Coronary artery (tissue), 2 donors: ENCODE measurements at regions not wholly inside any gene's neighbourhood (a gene's known extent, or its start where the extent isn't known, plus 50 kb on each side); places are given as distances from the start of the nearest gene placed in this dataset.

Experiments
- DNase-seq: peaks from one replicate; pipeline ENCODE4 v3.0.0-alpha.2; 2017; ENCODE audit warnings: low spot score
- H3K27ac ChIP-seq, 2 donors: fragments of 200-600 bp; sonication (generic); one replicate each; pipeline ENCODE4 v1.5.1; 2016 to 2019
- H3K4me3 ChIP-seq: fragments of 200-600 bp; sonication (generic); 2 replicates; pipeline ENCODE4 v1.5.1; 2016; ENCODE audit warnings: mild to moderate bottlenecking, moderate library complexity
- TF ChIP-seq, protein P1 (sequence below): fragments of 200-600 bp; sonication (generic); IDR thresholded peaks from one replicate; pipeline ENCODE4 v1.5.1; 2019; ENCODE audit warnings: antibody characterized with exemption

DNA sequence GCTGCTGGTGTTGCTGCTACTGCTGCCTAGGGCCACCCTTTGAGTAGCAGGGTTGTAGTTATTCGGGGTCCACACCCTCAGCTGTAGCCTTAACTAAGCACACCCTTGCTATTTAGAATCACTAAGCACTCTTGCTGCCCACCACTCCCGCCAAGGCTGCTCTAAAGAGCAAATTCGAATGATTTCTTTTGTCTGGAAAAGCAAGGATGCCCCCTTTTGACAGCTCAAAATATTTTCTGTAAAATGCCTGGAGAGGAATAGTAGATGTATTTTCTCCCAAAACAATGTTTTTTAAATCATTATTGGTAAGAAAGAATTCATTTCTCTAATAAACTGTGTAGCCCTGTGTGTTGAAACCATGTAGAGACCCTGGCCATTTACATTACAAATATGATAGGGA lies 80.8 kb upstream of the PAPOLG start:
- DNase-seq: no peak
- H3K27ac ChIP-seq: no peak overlapping the region
- H3K4me3 ChIP-seq: no peak overlapping the region
- TF ChIP-seq, protein P1, sequence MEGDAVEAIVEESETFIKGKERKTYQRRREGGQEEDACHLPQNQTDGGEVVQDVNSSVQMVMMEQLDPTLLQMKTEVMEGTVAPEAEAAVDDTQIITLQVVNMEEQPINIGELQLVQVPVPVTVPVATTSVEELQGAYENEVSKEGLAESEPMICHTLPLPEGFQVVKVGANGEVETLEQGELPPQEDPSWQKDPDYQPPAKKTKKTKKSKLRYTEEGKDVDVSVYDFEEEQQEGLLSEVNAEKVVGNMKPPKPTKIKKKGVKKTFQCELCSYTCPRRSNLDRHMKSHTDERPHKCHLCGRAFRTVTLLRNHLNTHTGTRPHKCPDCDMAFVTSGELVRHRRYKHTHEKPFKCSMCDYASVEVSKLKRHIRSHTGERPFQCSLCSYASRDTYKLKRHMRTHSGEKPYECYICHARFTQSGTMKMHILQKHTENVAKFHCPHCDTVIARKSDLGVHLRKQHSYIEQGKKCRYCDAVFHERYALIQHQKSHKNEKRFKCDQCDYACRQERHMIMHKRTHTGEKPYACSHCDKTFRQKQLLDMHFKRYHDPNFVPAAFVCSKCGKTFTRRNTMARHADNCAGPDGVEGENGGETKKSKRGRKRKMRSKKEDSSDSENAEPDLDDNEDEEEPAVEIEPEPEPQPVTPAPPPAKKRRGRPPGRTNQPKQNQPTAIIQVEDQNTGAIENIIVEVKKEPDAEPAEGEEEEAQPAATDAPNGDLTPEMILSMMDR: no peak

DNA sequence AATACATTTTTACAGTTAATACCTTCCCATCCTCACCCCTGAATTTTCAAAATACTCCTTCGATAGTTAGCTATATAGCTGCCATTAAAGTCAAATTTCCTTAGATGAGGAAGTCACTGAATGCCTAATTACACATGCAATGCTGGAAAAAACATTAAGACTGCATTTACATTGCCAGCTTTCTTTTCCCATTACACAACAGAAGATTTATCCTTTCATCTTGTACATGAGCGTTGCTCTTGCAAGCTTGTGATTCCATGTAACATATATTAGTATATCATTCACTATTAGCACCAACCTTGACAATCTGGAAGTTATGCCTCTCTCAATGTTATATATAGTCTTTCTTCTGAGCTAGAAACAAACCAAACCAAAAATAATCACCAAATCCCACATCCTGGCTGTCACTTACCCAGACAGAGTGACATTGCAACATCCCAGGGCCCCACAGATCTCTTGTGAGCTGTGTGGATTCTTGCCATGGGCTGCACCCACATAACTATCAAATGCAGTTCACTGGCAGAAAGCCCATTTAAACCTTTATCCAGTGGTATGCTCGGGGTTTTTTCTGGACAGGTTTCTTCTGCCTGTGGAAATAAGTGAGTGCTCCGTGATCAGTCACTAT lies 79.2 kb upstream of the PAPOLG start:
- TF ChIP-seq, protein P1: no peak
- Histone ChIP-seq H3K4me3 (no peak overlapping the region), H3K27ac (no peak overlapping the region)
- DNase-seq: no peak

DNA sequence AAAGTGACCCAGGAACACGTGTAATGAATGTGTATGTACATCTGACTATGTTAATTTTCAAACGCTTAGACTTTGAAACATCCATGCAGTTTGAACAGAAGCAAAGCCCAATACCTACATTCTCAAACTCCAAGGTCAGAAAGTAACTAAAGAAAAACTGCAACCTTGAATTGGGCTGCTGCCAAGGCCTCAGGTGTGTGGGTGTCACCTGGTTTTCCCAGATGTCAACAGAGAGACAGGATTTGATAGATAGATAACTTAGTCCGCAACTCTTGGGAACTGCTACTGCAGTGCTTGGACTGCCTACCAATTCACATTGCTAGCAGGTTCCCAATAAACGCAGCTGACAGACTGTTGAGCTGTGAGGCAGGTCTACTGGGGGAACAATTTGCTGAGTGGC lies 78.7 kb upstream of the PAPOLG start:
- DNase-seq: no peak
- H3K4me3 ChIP-seq: no peak overlapping the region
- TF ChIP-seq, protein P1: no peak
- no peak overlapping the region for H3K27ac ChIP-seq

DNA sequence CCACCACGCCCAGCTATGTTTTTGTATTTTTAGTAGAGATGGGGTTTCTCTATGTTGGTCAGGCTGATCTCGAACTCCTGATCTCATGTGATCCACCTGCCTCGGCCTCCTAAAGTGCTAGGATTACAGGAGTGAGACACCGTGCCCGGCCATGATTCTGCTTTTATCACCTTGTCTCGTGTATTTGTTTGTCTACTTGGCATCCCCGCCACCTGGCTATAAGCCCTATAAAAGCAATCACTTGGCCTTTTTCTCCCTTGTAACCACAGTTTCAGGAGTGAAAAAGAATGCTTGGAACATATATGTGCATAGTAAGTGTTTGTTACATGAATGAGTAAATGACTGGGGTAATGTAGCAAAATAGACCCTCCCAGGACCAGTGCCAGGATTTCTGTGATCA lies 77.5 kb upstream of the PAPOLG start:
- Histone ChIP-seq H3K27ac (no peak overlapping the region), H3K4me3 (no peak overlapping the region)
- no peak for DNase-seq
- TF ChIP-seq, protein P1: no peak

DNA sequence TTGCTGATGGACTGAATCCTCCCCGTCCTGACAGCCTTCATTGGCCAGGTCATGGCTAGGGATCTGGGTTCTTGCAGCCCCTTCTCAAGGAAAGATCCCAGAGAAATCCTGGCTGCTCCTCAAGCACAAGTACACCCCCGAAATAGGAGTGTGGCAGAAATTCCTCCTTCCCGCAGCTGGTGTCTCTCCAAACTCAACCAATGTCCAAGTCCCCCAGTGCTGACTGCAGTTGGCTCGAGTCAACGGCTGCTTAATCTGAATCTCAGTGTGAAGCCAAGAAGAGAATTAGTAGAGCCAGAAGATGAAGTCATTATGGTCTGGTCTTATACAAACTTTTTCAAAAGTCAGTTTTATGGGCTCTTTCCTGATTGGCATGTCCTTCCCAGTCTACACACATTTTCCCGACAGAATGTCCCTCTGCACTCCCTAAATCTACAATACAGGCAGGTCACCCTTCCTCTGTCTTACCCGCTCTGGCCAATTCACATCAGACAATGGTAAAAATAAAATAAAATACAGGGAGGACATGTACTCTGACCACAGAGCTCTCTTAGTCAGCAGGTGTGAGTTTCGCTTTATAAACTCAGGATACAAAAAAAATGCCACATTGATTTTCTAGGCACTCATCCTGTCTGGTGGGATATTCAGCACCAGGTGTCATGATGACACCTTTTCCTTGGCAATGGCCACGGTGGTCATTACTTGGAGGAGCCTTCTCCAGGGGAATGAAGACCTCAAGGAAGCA lies 76.9 kb upstream of the PAPOLG start:
- Histone ChIP-seq H3K4me3 (no peak overlapping the region), H3K27ac (no peak overlapping the region)
- TF ChIP-seq, protein P1: no peak
- DNase-seq: no peak

DNA sequence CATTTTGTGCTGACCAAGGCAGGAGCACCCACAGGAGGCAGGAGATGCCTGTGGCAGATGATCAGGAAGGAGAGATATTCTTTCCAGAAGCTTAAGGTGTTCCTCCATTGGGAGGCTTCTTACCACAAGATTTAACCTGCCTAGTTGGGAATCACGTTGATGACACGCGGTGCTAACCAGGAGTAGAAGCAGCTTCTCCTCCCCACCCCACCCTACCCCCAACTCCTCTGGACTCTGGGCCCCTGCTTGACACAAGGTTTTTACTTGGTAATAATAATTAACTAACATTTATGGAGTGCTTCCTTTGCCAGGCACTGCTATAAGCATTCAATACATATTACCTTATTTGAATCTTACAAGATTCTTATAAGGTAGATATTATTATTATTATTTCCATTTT lies 62.5 kb upstream of the PAPOLG start:
- TF ChIP-seq, protein P1: no peak
- Histone ChIP-seq H3K4me3 (no peak overlapping the region), H3K27ac (no peak overlapping the region)
- DNase-seq: no peak

DNA sequence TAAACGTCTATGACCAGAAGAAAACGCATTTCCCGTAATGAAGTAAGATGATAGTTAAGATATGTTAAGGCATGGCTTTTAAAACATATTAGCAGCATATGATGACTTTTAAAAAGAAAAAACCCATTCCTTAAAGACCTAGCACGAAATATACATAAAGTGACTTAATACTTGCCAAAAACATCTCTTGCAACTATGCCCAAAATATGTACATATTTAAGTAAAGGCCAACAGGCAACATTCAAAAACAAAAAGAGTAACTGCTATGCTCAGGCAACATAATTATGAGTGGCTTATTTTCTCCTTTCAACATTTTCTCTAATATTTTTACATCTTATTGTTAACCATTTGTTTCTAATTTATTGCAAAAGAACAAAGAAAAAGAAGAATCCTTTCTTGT lies 60.3 kb upstream of the PAPOLG start:
- TF ChIP-seq, protein P1: no peak
- Histone ChIP-seq H3K4me3 (no peak overlapping the region), H3K27ac (no peak overlapping the region)
- no peak for DNase-seq
